Pancreas (tissue), 10 donors: ENCODE measurements at regions not wholly inside any gene's neighbourhood (a gene's known extent, or its start where the extent isn't known, plus 50 kb on each side); places are given as distances from the start of the nearest gene placed in this dataset.

Experiments
- ATAC-seq, 4 donors: fragments of 200-7000 bp; cut with Tn5 transposase; one replicate each; pipeline versions ENCODE4 v1.8.0 to v1.9.1; 2020; ENCODE audit warnings: mild to moderate bottlenecking in 4 of 4, moderate library complexity in 4 of 4
- DNase-seq, 6 donors: peaks; one replicate each; pipeline ENCODE4 v3.0.0-alpha.2; 2020
- FAIRE-seq: peaks from 2 replicates; lab custom pipeline; 2012; peaks lifted over from hg19 to GRCh38; lab: Jason Lieb, UNC
- H3K27ac ChIP-seq, 4 donors: fragments of 200-600 bp; sonication (generic); 1 replicate in 3 of 4; 2 replicates in 1 of 4; pipeline versions ENCODE4 v1.5.0 to v1.8.0; 2020
- H3K27me3 ChIP-seq, 4 donors: fragments of 200-600 bp; one replicate each; pipeline ENCODE4 v1.8.0; 2021
- H3K36me3 ChIP-seq, 3 donors: fragments of 200-600 bp; sonication (generic) in 1 of 3; one replicate each; pipeline versions ENCODE4 v1.5.0 to v1.8.0; 2020 to 2021
- H3K4me1 ChIP-seq, 3 donors: fragments of 200-600 bp; one replicate each; pipeline ENCODE4 v1.8.0; 2021
- H3K4me3 ChIP-seq, 4 donors: fragments of 200-600 bp; sonication (generic) in 2 of 4; one replicate each; pipeline versions ENCODE4 v1.5.0 to v1.8.0; 2020 to 2021
- H3K9me3 ChIP-seq, 4 donors: fragments of 200-600 bp; one replicate each; pipeline ENCODE4 v1.8.0; 2021
- WGBS, 2 donors: extraction: QIAGEN DNeasy Blood & Tissue Kit; methylation state at CpG; one replicate each; pipeline ENCODE4 v1.1.7; 2013; 5-methylcytosine and 5-hydroxymethylcytosine counted together
- intact Hi-C, 3 donors: fragments of 100-400 bp; cut with DNase I; formaldehyde crosslinking; loops; one replicate each; pipeline versions ENCODE4 v1.11.1 to v1.14.2; 2022
- TF ChIP-seq, protein P1 (sequence below), 4 donors: fragments of 200-600 bp; sonication (generic) in 3 of 4; IDR thresholded peaks; one replicate each; pipeline versions ENCODE4 v1.5.0 to v1.8.0; 2021; ENCODE audit warnings: antibody characterized with exemption in 4 of 4
- donor health status: healthy with polysubstance abuse.
- donor health status: DM: no; HTN: no; CAD: no; lungs with moderate emphysema.
- donor health status: DM: no; HTN: no; CAD: no.
- donor health status: control.
- donor health status: control.
- donor health status: Bipolar disorder and iron deficiency.
- donor health status: DM: yes; HTN: yes; CAD: no.
- donor health status: DM: no; HTN: no; CAD: no.
- donor health status: DM: no; HTN: no; CAD: no.
- donor health status: DM: yes; HTN: yes; CAD: no.

DNA sequence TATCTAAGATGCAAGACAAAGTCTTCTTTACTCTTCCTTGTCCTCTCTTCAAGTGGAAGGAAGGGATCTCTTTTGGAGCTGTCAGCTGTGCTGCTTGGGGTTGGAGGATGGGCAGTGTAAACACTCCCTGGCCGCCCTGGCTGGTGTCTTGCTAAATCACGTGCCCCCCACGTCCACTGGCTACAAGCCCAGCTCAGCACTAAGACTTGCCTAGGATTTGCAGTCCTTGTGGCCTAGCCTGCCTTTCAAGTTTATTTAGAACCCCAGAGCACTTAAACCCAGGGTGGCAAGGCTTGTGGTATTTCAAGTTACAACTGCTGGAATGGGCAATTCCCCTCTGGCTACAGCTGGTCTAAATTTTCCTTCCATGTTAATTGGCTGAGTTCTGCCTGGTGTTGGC is 272.4 kb upstream of the MYO3A start:
- H3K9me3 ChIP-seq = no peaks in the 10 kb centered on the region
- ATAC-seq (no peak), FAIRE-seq (no peak), DNase-seq (no peak)
- H3K4me1 ChIP-seq = no peaks in the 10 kb centered on the region
- TF ChIP-seq, protein P1, sequence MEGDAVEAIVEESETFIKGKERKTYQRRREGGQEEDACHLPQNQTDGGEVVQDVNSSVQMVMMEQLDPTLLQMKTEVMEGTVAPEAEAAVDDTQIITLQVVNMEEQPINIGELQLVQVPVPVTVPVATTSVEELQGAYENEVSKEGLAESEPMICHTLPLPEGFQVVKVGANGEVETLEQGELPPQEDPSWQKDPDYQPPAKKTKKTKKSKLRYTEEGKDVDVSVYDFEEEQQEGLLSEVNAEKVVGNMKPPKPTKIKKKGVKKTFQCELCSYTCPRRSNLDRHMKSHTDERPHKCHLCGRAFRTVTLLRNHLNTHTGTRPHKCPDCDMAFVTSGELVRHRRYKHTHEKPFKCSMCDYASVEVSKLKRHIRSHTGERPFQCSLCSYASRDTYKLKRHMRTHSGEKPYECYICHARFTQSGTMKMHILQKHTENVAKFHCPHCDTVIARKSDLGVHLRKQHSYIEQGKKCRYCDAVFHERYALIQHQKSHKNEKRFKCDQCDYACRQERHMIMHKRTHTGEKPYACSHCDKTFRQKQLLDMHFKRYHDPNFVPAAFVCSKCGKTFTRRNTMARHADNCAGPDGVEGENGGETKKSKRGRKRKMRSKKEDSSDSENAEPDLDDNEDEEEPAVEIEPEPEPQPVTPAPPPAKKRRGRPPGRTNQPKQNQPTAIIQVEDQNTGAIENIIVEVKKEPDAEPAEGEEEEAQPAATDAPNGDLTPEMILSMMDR (IDR thresholded peaks at IDR 0.05) = no peak
- no peak overlapping the region for H3K4me3 ChIP-seq
- H3K27ac ChIP-seq = no peak overlapping the region
- 37 to 40% methylated on average over 3 of the region's 3 CpGs for WGBS, 2 donors
- no peaks in the 10 kb centered on the region for H3K27me3 ChIP-seq
- intact Hi-C loops = no loop called here
- no peaks in the 10 kb centered on the region for H3K36me3 ChIP-seq

- ATAC-seq (no peak), FAIRE-seq (no peak), DNase-seq (no peak)
- Histone ChIP-seq H3K36me3 (no peaks in the 10 kb centered on the region), H3K4me3 (no peak overlapping the region), H3K27me3 (no peaks in the 10 kb centered on the region), H3K27ac (no peak overlapping the region), H3K9me3 (no peaks in the 10 kb centered on the region), H3K4me1 (no peaks in the 10 kb centered on the region)
- intact Hi-C loops = no loop called here
- TF ChIP-seq, protein P1 (IDR thresholded peaks at IDR 0.05) = no peak
- WGBS, 2 donors = 31 to 39% methylated on average over 3 of the region's 3 CpGs
These were observed 267.8 kb upstream of the MYO3A start for GRCh38 chr10:25666276-25666675.

- TF ChIP-seq, protein P1 (IDR thresholded peaks at IDR 0.05) = no peak
- intact Hi-C loops = no loop called here
- 60 to 78% methylated on average over 7 of the region's 7 CpGs for WGBS, 2 donors
- FAIRE-seq = no peak
- no peaks in the 10 kb centered on the region for H3K4me1 ChIP-seq
- H3K36me3 ChIP-seq = no peaks in the 10 kb centered on the region
- H3K27me3 ChIP-seq = no peaks in the 10 kb centered on the region
- no peak for ATAC-seq
- H3K27ac ChIP-seq = no peak overlapping the region
- no peaks in the 10 kb centered on the region for H3K9me3 ChIP-seq
- DNase-seq = no peak
- no peak overlapping the region for H3K4me3 ChIP-seq
These were observed 258.8 kb upstream of the MYO3A start for GRCh38 chr10:25675204-25675603.

DNA sequence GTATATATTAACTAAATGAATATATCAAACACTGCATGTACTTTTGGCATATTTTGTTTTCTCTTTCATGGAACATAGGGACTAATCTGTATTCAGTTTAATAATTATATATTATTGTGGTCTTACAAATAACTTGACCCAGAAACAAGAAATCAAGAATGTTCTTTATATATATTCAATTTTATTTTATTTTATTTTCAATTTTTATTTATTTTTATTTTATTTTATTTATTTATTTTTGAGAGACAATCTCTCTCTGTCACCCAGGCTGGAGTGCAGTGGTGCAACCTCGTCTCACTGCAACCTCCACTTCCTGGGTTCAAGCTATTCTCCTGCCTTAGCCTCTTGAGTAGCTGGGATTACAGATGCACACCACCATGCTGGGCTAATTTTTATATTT is 258.4 kb upstream of the MYO3A start:
- TF ChIP-seq, protein P1 (IDR thresholded peaks at IDR 0.05) = no peak
- Histone ChIP-seq H3K27me3 (no peaks in the 10 kb centered on the region), H3K4me1 (no peaks in the 10 kb centered on the region), H3K9me3 (no peaks in the 10 kb centered on the region), H3K36me3 (no peaks in the 10 kb centered on the region), H3K4me3 (no peak overlapping the region), H3K27ac (no peak overlapping the region)
- FAIRE-seq (no peak), DNase-seq (no peak), ATAC-seq (no peak)
- WGBS, 2 donors = 46 to 67% methylated on average over 1 of the region's 1 CpG
- intact Hi-C loops = no loop called here

DNA sequence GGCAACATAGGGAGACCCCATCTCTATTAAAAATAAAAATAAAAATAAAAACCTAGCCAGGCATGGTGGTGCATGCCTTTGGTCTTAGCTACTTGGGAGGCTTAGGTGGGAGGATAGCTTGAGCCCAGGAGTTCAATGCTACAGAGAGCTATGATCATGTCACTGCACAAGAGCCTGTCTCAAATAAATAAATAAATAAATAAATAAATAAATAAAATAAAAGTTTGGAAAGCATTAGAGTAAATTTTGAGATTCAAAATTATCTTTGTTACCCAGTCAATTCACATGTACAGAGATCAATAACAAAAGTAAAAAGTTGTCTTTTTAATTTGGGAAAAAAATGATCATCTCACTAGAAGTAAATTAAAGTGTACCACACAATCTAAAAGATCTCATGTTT is 255.8 kb upstream of the MYO3A start:
- FAIRE-seq (no peak), DNase-seq (no peak), ATAC-seq (no peak)
- intact Hi-C loops = no loop called here
- TF ChIP-seq, protein P1 (IDR thresholded peaks at IDR 0.05) = no peak
- H3K27ac ChIP-seq = no peak overlapping the region
- H3K36me3 ChIP-seq = no peaks in the 10 kb centered on the region
- H3K9me3 ChIP-seq = no peaks in the 10 kb centered on the region
- no peaks in the 10 kb centered on the region for H3K27me3 ChIP-seq
- H3K4me1 ChIP-seq = no peaks in the 10 kb centered on the region
- H3K4me3 ChIP-seq = no peak overlapping the region
